Uterus (tissue), 2 donors: ENCODE measurements at regions not wholly inside any gene's neighbourhood (a gene's known extent, or its start where the extent isn't known, plus 50 kb on each side); places are given as distances from the start of the nearest gene placed in this dataset.

Source experiments
- POLR2A ChIP-seq, 2 donors: fragments of 450-650 bp; IDR thresholded peaks; one replicate each; pipeline ENCODE4 v1.6.1; 2016; ENCODE audit warnings: antibody characterized with exemption in 2 of 2, mild to moderate bottlenecking in 1 of 2, moderate library complexity in 1 of 2
- TF ChIP-seq, protein P1 (sequence below), 4 experiments: fragments of 200-600 bp in 2 of 4; fragments of 450-650 bp in 2 of 4; sonication (generic) in 2 of 4; IDR thresholded peaks; one replicate each; pipeline ENCODE4 v1.5.1; 2016 to 2019; ENCODE audit warnings: antibody characterized with exemption in 4 of 4, mild to moderate bottlenecking in 2 of 4, moderate library complexity in 1 of 4

DNA sequence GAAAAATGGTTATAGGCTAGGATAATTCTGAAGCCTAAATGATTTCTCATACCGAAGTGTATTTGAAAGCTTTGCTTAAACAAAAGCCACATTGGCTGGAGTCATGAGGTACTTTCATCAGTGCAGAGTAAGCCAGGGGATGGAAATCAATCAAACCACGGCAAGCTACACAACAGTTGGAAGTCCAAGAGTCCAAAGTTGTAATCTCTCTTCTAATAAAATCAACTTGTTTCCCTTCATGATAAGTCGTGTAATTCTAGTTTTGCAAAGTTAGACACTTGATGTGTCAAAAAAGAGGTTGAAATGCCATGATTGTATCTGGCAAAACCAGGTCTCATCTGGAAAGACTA lies 250.5 kb upstream of the VEPH1 start:
- TF ChIP-seq, protein P1, sequence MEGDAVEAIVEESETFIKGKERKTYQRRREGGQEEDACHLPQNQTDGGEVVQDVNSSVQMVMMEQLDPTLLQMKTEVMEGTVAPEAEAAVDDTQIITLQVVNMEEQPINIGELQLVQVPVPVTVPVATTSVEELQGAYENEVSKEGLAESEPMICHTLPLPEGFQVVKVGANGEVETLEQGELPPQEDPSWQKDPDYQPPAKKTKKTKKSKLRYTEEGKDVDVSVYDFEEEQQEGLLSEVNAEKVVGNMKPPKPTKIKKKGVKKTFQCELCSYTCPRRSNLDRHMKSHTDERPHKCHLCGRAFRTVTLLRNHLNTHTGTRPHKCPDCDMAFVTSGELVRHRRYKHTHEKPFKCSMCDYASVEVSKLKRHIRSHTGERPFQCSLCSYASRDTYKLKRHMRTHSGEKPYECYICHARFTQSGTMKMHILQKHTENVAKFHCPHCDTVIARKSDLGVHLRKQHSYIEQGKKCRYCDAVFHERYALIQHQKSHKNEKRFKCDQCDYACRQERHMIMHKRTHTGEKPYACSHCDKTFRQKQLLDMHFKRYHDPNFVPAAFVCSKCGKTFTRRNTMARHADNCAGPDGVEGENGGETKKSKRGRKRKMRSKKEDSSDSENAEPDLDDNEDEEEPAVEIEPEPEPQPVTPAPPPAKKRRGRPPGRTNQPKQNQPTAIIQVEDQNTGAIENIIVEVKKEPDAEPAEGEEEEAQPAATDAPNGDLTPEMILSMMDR (IDR thresholded peaks at IDR 0.05): no peak
- no peak for TF ChIP-seq POLR2A (IDR thresholded peaks at IDR 0.05)
